ENCODE measurements at regions not wholly inside any gene's neighbourhood (a gene's known extent, or its start where the extent isn't known, plus 50 kb on each side); places are given as distances from the start of the nearest gene placed in this dataset.

DNA sequence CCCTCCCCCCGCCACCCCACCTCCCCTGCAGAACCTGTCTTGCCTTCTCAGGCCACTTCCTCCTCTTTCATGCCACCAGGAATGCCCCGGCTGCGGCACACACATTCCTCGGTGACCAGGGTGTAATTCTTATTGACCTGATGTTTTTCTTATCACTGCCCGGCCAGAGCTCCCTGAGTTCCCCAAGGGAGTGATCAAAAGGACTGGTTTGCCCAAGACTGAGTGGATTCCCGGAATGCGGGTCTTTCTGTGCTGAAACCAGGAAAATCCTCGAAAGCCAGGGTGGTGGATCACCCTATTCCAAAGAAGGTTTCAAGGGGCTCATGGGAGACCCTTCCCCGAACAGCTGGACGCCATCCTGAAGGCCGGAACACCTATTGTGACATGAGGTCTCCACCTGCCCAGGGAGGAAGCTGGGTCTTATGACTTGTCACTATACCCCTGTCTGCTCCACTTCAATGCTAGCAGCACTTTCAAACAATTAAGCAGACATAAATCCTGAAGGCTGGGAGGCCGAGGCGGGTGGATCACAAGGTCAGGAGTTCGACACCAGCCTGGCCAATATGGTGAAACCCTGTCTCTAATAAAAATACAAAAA is 53.0 kb upstream of the RPL38 start:
- TF ChIP-seq, protein P1, sequence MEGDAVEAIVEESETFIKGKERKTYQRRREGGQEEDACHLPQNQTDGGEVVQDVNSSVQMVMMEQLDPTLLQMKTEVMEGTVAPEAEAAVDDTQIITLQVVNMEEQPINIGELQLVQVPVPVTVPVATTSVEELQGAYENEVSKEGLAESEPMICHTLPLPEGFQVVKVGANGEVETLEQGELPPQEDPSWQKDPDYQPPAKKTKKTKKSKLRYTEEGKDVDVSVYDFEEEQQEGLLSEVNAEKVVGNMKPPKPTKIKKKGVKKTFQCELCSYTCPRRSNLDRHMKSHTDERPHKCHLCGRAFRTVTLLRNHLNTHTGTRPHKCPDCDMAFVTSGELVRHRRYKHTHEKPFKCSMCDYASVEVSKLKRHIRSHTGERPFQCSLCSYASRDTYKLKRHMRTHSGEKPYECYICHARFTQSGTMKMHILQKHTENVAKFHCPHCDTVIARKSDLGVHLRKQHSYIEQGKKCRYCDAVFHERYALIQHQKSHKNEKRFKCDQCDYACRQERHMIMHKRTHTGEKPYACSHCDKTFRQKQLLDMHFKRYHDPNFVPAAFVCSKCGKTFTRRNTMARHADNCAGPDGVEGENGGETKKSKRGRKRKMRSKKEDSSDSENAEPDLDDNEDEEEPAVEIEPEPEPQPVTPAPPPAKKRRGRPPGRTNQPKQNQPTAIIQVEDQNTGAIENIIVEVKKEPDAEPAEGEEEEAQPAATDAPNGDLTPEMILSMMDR (IDR thresholded peaks at IDR 0.05; ENCODE audit: low read depth, low read length, missing control alignments) = no peak
- H3K4me3 ChIP-seq (replicated peaks; ENCODE audit: low read depth, low read length) = no peak overlapping the region
- no peak for DNase-seq (ENCODE audit: extremely low read depth, low read depth)

DNA sequence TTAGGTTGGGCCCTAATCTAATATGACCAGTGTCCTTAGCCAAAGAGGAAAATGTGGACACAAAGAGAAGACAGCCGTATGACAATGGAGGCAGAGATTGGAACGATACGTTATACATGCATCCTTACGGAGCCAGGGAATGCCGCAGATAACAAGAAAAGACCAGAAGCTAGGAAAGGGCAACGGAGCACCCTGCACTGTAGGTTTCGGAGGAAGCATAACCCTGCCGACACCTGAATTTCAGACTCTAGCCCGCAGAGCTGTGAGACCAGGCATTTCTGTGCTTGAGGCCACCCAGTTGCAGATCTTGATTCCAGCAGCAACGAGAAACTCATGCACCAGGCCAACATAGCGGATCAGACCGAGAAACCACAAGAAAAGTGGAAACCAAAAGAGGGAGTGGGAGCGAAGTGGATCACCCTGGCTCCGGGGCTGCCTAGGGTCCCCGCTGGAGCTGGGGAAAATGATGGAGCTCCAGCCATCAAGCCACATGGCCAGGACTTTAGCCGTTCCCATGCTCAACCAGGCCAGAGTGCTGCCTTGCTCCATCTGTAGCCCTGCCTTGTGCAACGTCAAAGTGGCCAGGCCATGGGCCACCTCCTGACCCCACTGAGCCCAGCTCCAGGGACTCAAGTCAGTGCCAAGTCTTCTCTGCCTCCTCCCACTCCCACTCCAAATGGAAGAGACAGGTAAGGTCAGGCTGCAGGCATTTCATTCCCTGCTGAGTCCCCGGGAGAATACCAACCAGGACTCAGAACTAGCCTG is 51.7 kb upstream of the RPL38 start:
- H3K4me3 ChIP-seq (replicated peaks; ENCODE audit: low read depth, low read length) = no peak overlapping the region
- TF ChIP-seq, protein P1 (IDR thresholded peaks at IDR 0.05; ENCODE audit: low read depth, low read length, missing control alignments) = no peak
- no peak for DNase-seq (ENCODE audit: extremely low read depth, low read depth)

DNA sequence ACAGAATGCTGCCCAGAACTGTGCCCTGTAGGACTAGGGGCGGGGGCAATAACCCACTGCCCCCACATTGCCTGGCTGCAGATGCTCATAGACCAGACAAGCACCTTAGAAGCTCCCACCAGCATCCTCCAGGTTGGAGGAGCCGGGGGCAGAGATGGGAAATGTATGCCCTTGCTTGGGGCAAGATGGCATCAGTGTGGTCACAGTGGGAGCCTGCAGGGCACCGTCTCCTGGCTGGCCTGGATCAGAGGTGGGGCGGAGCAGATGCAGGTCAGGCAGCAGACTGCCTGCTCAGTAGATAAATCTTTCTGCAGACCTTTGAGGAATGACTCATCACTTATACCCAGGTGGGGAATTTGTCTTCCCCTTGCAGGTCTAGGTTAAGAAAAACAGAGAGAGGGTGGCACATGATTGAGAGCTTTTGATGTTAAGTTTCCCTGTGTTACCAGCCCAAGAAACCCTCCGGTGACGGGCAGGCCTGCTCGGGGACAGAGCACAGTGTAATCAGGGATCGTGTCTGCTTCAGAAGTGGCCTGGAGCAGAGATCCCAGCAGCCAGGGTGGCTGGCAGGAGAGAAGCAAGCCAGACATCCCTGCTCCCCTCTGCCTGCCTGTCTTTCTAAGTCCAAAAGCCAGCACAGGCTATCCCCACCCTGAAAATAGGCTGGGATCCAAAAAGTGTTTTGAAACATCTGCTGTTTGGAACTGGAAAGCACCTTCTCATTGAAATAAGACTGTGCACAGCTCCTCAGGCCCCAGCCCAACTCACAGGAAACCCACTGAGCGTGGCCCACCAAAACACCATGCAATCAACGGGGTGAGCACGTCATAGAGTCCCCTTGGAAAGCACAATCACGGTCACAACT is 50.7 kb upstream of the RPL38 start:
- no peak overlapping the region for H3K4me3 ChIP-seq (replicated peaks; ENCODE audit: low read depth, low read length)
- no peak for DNase-seq (ENCODE audit: extremely low read depth, low read depth)
- TF ChIP-seq, protein P1 (IDR thresholded peaks at IDR 0.05; ENCODE audit: low read depth, low read length, missing control alignments) = no peak

DNA sequence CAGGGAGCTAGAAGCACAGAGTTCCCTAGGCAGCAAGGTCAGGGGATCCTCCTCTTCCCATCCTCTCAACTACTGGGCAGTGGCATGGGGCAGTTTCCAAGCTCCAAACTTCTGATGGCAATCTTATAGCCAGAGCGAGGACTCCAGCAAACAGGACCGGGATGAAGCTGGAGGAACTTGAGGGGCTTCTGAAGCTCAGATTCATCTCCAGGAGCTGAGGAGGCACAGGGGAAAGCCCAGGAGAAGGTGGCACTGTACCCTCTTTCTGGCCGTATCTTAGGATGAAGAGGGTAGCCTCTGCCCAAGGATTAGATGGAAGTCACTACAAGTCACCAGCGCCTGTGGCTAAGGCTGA is 50.0 kb upstream of the RPL38 start:
- H3K4me3 ChIP-seq (replicated peaks; ENCODE audit: low read depth, low read length) = no peak overlapping the region
- no peak for DNase-seq (ENCODE audit: extremely low read depth, low read depth)
- TF ChIP-seq, protein P1 (IDR thresholded peaks at IDR 0.05; ENCODE audit: low read depth, low read length, missing control alignments) = no peak
